Testis (tissue), 2 donors: ENCODE measurements at regions not wholly inside any gene's neighbourhood (a gene's known extent, or its start where the extent isn't known, plus 50 kb on each side); places are given as distances from the start of the nearest gene placed in this dataset.

Experiments
- DNase-seq: peaks from one replicate; pipeline ENCODE4 v3.0.0-alpha.2; 2019
- H3K27ac ChIP-seq, 2 donors: fragments of 200-600 bp; sonication (generic); one replicate each; pipeline ENCODE4 v1.5.1; 2019
- H3K27me3 ChIP-seq: fragments of 200-600 bp; sonication (generic); one replicate; pipeline ENCODE4 v1.5.1; 2019
- H3K36me3 ChIP-seq: fragments of 200-600 bp; sonication (generic); one replicate; pipeline ENCODE4 v1.5.1; 2017; ENCODE audit warnings: low read depth; ENCODE audit errors: missing control alignments
- H3K4me1 ChIP-seq: fragments of 200-600 bp; sonication (generic); one replicate; pipeline ENCODE4 v1.5.1; 2019
- H3K4me3 ChIP-seq, 2 donors: fragments of 200-600 bp; sonication (generic); one replicate each; pipeline ENCODE4 v1.5.1; 2017 to 2019
- H3K9me3 ChIP-seq: fragments of 200-600 bp; sonication (generic); one replicate; pipeline ENCODE4 v1.5.1; 2017
- CTCF ChIP-seq, 3 experiments: fragments of 450-650 bp in 2 of 3; fragments of 200-600 bp in 1 of 3; sonication (generic) in 1 of 3; IDR thresholded peaks; one replicate each; pipeline ENCODE4 v1.5.1; 2016 to 2019; ENCODE audit warnings: antibody characterized with exemption in 3 of 3, mild to moderate bottlenecking in 2 of 3, moderate library complexity in 1 of 3
- POLR2A ChIP-seq: fragments of 450-650 bp; IDR thresholded peaks from one replicate; pipeline ENCODE4 v1.6.1; 2017; ENCODE audit warnings: antibody characterized with exemption, mild to moderate bottlenecking, moderate library complexity
- WGBS, 2 donors: methylation state at CpG; one replicate each; pipeline ENCODE4 v1.1.5; 2018; 5-methylcytosine and 5-hydroxymethylcytosine counted together
- intact Hi-C: fragments of 100-400 bp; cut with DNase I; formaldehyde crosslinking; loops from one replicate; pipeline ENCODE4 v1.15.1; 2023; ENCODE audit warnings: low total_unique reads

- Histone ChIP-seq H3K27ac (no peak overlapping the region), H3K4me3 (no peak overlapping the region), H3K4me1 (no peaks in the 10 kb centered on the region), H3K36me3 (no peaks in the 10 kb centered on the region), H3K27me3 (no peaks in the 10 kb centered on the region), H3K9me3 (no peaks in the 10 kb centered on the region)
- peak; percentile 78 for DNase-seq
- intact Hi-C loops, result no loop called here
- no peak for TF ChIP-seq POLR2A
- TF ChIP-seq CTCF (IDR thresholded peaks at IDR 0.05), result peak; percentile 53 to 59 (median 55)
- WGBS, 2 donors, result 75 to 76% methylated on average over 6 of the region's 6 CpGs
These were observed 296.5 kb downstream of the THBS2 start for GRCh38 chr6:168956884-168957730.

- Histone ChIP-seq H3K9me3 (no peaks in the 10 kb centered on the region), H3K27me3 (no peaks in the 10 kb centered on the region), H3K36me3 (no peaks in the 10 kb centered on the region), H3K4me3 (no peak overlapping the region), H3K27ac (no peak overlapping the region), H3K4me1 (no peaks in the 10 kb centered on the region)
- intact Hi-C loops, result no loop called here
- 69 to 73% methylated on average over 7 of the region's 7 CpGs for WGBS, 2 donors
- DNase-seq, result no peak
- TF ChIP-seq CTCF (IDR thresholded peaks at IDR 0.05), result no peak
- TF ChIP-seq POLR2A, result no peak
These were observed 297.4 kb downstream of the THBS2 start for GRCh38 chr6:168956141-168956838.

- Histone ChIP-seq H3K27me3 (no peaks in the 10 kb centered on the region), H3K9me3 (no peaks in the 10 kb centered on the region), H3K4me3 (no peak overlapping the region), H3K4me1 (peaks cover 6% of the 10 kb centered on the region), H3K27ac (no peak overlapping the region), H3K36me3 (no peaks in the 10 kb centered on the region)
- intact Hi-C loops, result no loop called here
- WGBS, 2 donors, result 95% methylated on average over 6 of the region's 6 CpGs
- TF ChIP-seq POLR2A, result no peak
- no peak for TF ChIP-seq CTCF (IDR thresholded peaks at IDR 0.05)
- no peak for DNase-seq
These were observed 300.2 kb downstream of the THBS2 start for GRCh38 chr6:168953461-168953860.

GRCh38 chr6:168951217-168951616, 302.4 kb downstream of the THBS2 start:
- Histone ChIP-seq H3K36me3 (no peaks in the 10 kb centered on the region), H3K27ac (peak overlapping the region in 1 of 2 donors; percentile 8), H3K4me3 (no peak overlapping the region), H3K27me3 (no peaks in the 10 kb centered on the region), H3K9me3 (no peaks in the 10 kb centered on the region), H3K4me1 (peaks cover 6% of the 10 kb centered on the region)
- TF ChIP-seq CTCF (IDR thresholded peaks at IDR 0.05) (no peak), POLR2A (no peak)
- 53 to 54% methylated on average over 12 of the region's 12 CpGs for WGBS, 2 donors
- intact Hi-C loops, result no loop called here
- DNase-seq, result no peak
